SK-N-MC (cell line): ENCODE measurements at regions not wholly inside any gene's neighbourhood (a gene's known extent, or its start where the extent isn't known, plus 50 kb on each side); places are given as distances from the start of the nearest gene placed in this dataset.

ENCODE experiments used
- DNase-seq: peaks from one replicate; pipeline ENCODE4 v3.0.0-alpha.2; 2011; ENCODE audit warnings: low read depth, low spot score
- H3K27ac ChIP-seq: fragments of 200-600 bp; sonication (generic); 2 replicates; pipeline ENCODE4 v1.5.1; 2016; ENCODE audit warnings: mixed run types
- H3K36me3 ChIP-seq: fragments of 200-600 bp; sonication (generic); 2 replicates; pipeline ENCODE4 v1.6.1; 2017; ENCODE audit warnings: antibody characterized with exemption, low read length, mixed read lengths; ENCODE audit not compliant: insufficient read depth
- H3K4me3 ChIP-seq: fragments of 200-600 bp; sonication (generic); 2 replicates; pipeline ENCODE4 v1.5.1; 2016
- H3K9ac ChIP-seq: fragments of 200-600 bp; sonication (generic); 2 replicates; pipeline ENCODE4 v1.8.0; 2017; ENCODE audit warnings: mixed run types, mixed read lengths; ENCODE audit not compliant: insufficient read length
- H3K9me3 ChIP-seq: fragments of 200-600 bp; sonication (generic); 2 replicates; pipeline ENCODE4 v1.6.1; 2017; ENCODE audit warnings: low read depth, mild to moderate bottlenecking, antibody characterized with exemption, low read length, moderate library complexity, mixed read lengths
- EZH2 ChIP-seq: fragments of 200-600 bp; sonication (generic); IDR thresholded peaks from one replicate; pipeline ENCODE4 v1.6.1; 2017; ENCODE audit warnings: antibody characterized with exemption
- FOXP2 ChIP-seq: optimal IDR thresholded peaks from 2 replicates; pipeline ENCODE3; 2011; ENCODE audit warnings: mild to moderate bottlenecking, moderate library complexity; ENCODE audit not compliant: insufficient read depth; ENCODE audit errors: extremely low read length, control extremely low read depth
- POLR2AphosphoS5 ChIP-seq: IDR thresholded peaks from 2 replicates; pipeline ENCODE4 v1.6.1; 2012; ENCODE audit warnings: mild to moderate bottlenecking, low read depth, low read length, borderline replicate concordance

- Histone ChIP-seq H3K27ac (no peak overlapping the region), H3K9ac (no peak overlapping the region), H3K36me3 (no peaks in the 10 kb centered on the region), H3K4me3 (no peak overlapping the region), H3K9me3 (no peaks in the 10 kb centered on the region)
- TF ChIP-seq POLR2AphosphoS5, result no peak
- DNase-seq, result no peak
These were observed 78.1 kb downstream of the ASB9 start for GRCh38 chrX:15191830-15192229.

- Histone ChIP-seq H3K4me3 (no peak overlapping the region), H3K27ac (no peak overlapping the region), H3K9ac (no peak overlapping the region), H3K36me3 (no peaks in the 10 kb centered on the region), H3K9me3 (no peaks in the 10 kb centered on the region)
- no peak for TF ChIP-seq EZH2
- no peak for DNase-seq
These were observed 81.8 kb downstream of the ASB9 start for GRCh38 chrX:15188039-15188438.

- TF ChIP-seq EZH2, result no peak
- no peak for TF ChIP-seq FOXP2
- no peak for TF ChIP-seq POLR2AphosphoS5
- DNase-seq, result no peak
- no peak overlapping the region for H3K27ac ChIP-seq
- H3K9me3 ChIP-seq, result no peaks in the 10 kb centered on the region
- no peak overlapping the region for H3K4me3 ChIP-seq
- no peaks in the 10 kb centered on the region for H3K36me3 ChIP-seq
- H3K9ac ChIP-seq, result no peak overlapping the region
These were observed 92.6 kb downstream of the ASB9 start for GRCh38 chrX:15177316-15177715.

GRCh38 chrX:15173411-15173810 is 96.5 kb downstream of the ASB9 start:
- no peak for DNase-seq
- H3K9me3 ChIP-seq, result no peaks in the 10 kb centered on the region
- no peak for TF ChIP-seq FOXP2
- TF ChIP-seq POLR2AphosphoS5, result no peak
- no peak for TF ChIP-seq EZH2
- no peak overlapping the region for H3K27ac ChIP-seq
- no peak overlapping the region for H3K4me3 ChIP-seq
- no peak overlapping the region for H3K9ac ChIP-seq
- H3K36me3 ChIP-seq, result no peaks in the 10 kb centered on the region

GRCh38 chrX:15170927-15171326 is 99.0 kb downstream of the ASB9 start:
- TF ChIP-seq POLR2AphosphoS5 (no peak), FOXP2 (no peak), EZH2 (no peak)
- no peak for DNase-seq
- Histone ChIP-seq H3K9me3 (no peaks in the 10 kb centered on the region), H3K4me3 (no peak overlapping the region), H3K27ac (no peak overlapping the region), H3K36me3 (no peaks in the 10 kb centered on the region), H3K9ac (no peak overlapping the region)

GRCh38 chrX:15167826-15168225 is 102.1 kb downstream of the ASB9 start:
- Histone ChIP-seq H3K36me3 (no peaks in the 10 kb centered on the region), H3K27ac (no peak overlapping the region), H3K9ac (no peak overlapping the region), H3K4me3 (no peak overlapping the region), H3K9me3 (no peaks in the 10 kb centered on the region)
- no peak for TF ChIP-seq EZH2
- no peak for TF ChIP-seq FOXP2
- no peak for TF ChIP-seq POLR2AphosphoS5
- no peak for DNase-seq

GRCh38 chrX:15165832-15166231 is 104.1 kb downstream of the ASB9 start:
- H3K9me3 ChIP-seq, result no peaks in the 10 kb centered on the region
- no peak for TF ChIP-seq FOXP2
- no peak for DNase-seq
- no peaks in the 10 kb centered on the region for H3K36me3 ChIP-seq
- no peak overlapping the region for H3K9ac ChIP-seq
- no peak overlapping the region for H3K4me3 ChIP-seq
- no peak overlapping the region for H3K27ac ChIP-seq

GRCh38 chrX:15163131-15163530 is 106.8 kb downstream of the ASB9 start:
- Histone ChIP-seq H3K27ac (no peak overlapping the region), H3K36me3 (no peaks in the 10 kb centered on the region), H3K9me3 (no peaks in the 10 kb centered on the region), H3K9ac (no peak overlapping the region), H3K4me3 (no peak overlapping the region)
- TF ChIP-seq EZH2 (no peak), POLR2AphosphoS5 (no peak), FOXP2 (no peak)
- DNase-seq, result no peak

- DNase-seq, result no peak
- no peak overlapping the region for H3K27ac ChIP-seq
- H3K4me3 ChIP-seq, result no peak overlapping the region
- H3K36me3 ChIP-seq, result no peaks in the 10 kb centered on the region
- no peak for TF ChIP-seq FOXP2
- TF ChIP-seq POLR2AphosphoS5, result no peak
- TF ChIP-seq EZH2, result no peak
- H3K9me3 ChIP-seq, result no peaks in the 10 kb centered on the region
- no peak overlapping the region for H3K9ac ChIP-seq
These were observed 109.3 kb downstream of the ASB9 start for GRCh38 chrX:15160558-15161095.

GRCh38 chrX:15158736-15159406 is 111.0 kb downstream of the ASB9 start:
- TF ChIP-seq EZH2 (no peak), FOXP2 (no peak), POLR2AphosphoS5 (no peak)
- no peak overlapping the region for H3K27ac ChIP-seq
- H3K9me3 ChIP-seq, result no peaks in the 10 kb centered on the region
- no peak for DNase-seq
- no peak overlapping the region for H3K4me3 ChIP-seq
- H3K36me3 ChIP-seq, result no peaks in the 10 kb centered on the region
- no peak overlapping the region for H3K9ac ChIP-seq
